Mesendoderm (in vitro differentiated cells): ENCODE measurements at regions not wholly inside any gene's neighbourhood (a gene's known extent, or its start where the extent isn't known, plus 50 kb on each side); places are given as distances from the start of the nearest gene placed in this dataset.

Experiments
- DNase-seq: peaks from one replicate; pipeline ENCODE4 v3.0.0; 2013
- H2AK5ac ChIP-seq: 2 replicates; pipeline ENCODE4 v1.6.1; 2013; ENCODE audit warnings: low read length, inconsistent platforms
- H2BK120ac ChIP-seq: 2 replicates; pipeline ENCODE4 v1.6.1; 2013; ENCODE audit warnings: low read depth, mild to moderate bottlenecking, low read length, moderate library complexity, mixed read lengths
- H2BK15ac ChIP-seq: replicated peaks from 2 replicates; pipeline ENCODE4 v1.6.1; 2013; ENCODE audit warnings: low read depth, mild to moderate bottlenecking, moderate library complexity
- H2BK5ac ChIP-seq: 2 replicates; pipeline ENCODE4 v1.6.1; 2013; ENCODE audit warnings: low read length, inconsistent platforms
- H3K18ac ChIP-seq: 2 replicates; pipeline ENCODE4 v1.6.1; 2013; ENCODE audit warnings: mild to moderate bottlenecking, low read length, mixed read lengths
- H3K23ac ChIP-seq: one replicate; pipeline ENCODE4 v1.6.1; 2013; ENCODE audit warnings: low read length
- H3K27ac ChIP-seq: 2 replicates; pipeline ENCODE4 v1.5.1; 2013; ENCODE audit warnings: low read depth, mild to moderate bottlenecking, inconsistent platforms, low read length, moderate library complexity
- H3K27me3 ChIP-seq: 2 replicates; pipeline ENCODE4 v1.6.1; 2013; ENCODE audit warnings: low read length, control low read depth, mild to moderate bottlenecking, inconsistent platforms; ENCODE audit not compliant: insufficient read depth, poor library complexity
- H3K36me3 ChIP-seq: 2 replicates; pipeline ENCODE4 v1.6.1; 2013; ENCODE audit warnings: low read length, inconsistent platforms; ENCODE audit not compliant: control insufficient read depth, insufficient read depth
- H3K4ac ChIP-seq: one replicate; pipeline ENCODE4 v1.6.1; 2013; ENCODE audit warnings: low read depth, mild to moderate bottlenecking, low read length, moderate library complexity
- H3K4me1 ChIP-seq: 2 replicates; pipeline ENCODE4 v1.6.1; 2013; ENCODE audit warnings: low read depth, low read length, inconsistent platforms; ENCODE audit not compliant: control insufficient read depth
- H3K4me2 ChIP-seq: 2 replicates; pipeline ENCODE4 v1.6.1; 2013; ENCODE audit warnings: low read length
- H3K4me3 ChIP-seq: 2 replicates; pipeline ENCODE4 v1.5.1; 2013; ENCODE audit warnings: mild to moderate bottlenecking, low read length
- H3K56ac ChIP-seq: one replicate; pipeline ENCODE4 v1.6.1; 2013; ENCODE audit warnings: low read length
- H3K79me1 ChIP-seq: 2 replicates; pipeline ENCODE4 v1.6.1; 2013; ENCODE audit warnings: low read length, inconsistent platforms
- H3K79me2 ChIP-seq: 2 replicates; pipeline ENCODE4 v1.6.1; 2013; ENCODE audit warnings: mild to moderate bottlenecking, low read length; ENCODE audit not compliant: control insufficient read depth, insufficient read depth
- H3K9ac ChIP-seq: 2 replicates; pipeline ENCODE4 v1.6.1; 2013; ENCODE audit warnings: low read length, inconsistent platforms
- H4K5ac ChIP-seq: one replicate; pipeline ENCODE4 v1.6.1; 2013; ENCODE audit warnings: low read length
- H4K8ac ChIP-seq: one replicate; pipeline ENCODE4 v1.6.1; 2013; ENCODE audit warnings: low read depth, mild to moderate bottlenecking, control low read depth, low read length, moderate library complexity
- WGBS: extraction: QIAGEN DNeasy Blood & Tissue Kit; methylation state at CpG from one replicate; pipeline ENCODE4 v1.1.7; 2013; ENCODE audit warnings: low lambda C conversion rate, missing lambda C conversion rate; ENCODE audit not compliant: insufficient coverage; ENCODE audit errors: extremely low coverage; 5-methylcytosine and 5-hydroxymethylcytosine counted together

DNA sequence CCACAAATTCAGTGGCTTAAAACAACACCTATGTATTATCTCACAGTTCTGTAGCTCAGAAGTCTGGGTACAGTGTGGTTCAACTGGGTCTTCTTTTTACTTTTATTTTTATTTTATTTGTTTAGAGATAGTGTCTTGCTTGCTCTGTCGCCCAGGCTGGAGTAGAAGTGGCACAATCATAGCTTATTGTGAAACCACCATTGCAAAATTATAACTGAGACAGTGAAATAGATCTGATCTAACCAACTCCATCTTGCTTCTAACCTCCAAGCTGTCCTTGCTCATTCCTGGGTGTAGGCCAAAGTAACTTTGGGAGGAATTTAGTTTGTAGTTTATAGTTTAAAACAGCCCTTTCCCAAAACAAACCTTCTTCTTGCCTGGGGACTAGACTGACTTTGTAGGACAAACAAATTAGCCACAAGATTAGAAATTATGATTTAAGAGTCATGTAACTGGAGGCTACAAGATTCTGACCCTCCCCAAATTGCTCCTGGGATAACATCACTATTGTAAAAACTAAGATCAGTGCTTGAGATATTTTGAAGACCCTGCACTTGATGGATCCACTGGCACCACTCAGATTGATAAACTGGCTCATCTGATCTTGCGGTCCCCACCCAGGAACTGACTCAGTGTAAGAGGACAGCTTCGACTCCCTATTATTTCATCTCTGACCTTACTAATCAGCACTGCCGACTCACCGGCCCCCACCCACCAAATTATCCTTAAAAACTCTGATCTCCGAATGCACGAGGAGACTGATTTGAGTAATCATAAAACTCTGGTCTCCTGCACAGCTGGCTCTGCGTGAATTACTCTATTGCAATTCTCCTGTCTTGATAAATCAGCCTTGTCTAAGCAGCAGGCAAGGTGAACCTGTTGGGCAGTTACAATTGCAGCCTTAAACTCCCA is 193.4 kb upstream of the CDYL start:
- no peak overlapping the region for H4K8ac ChIP-seq
- no peak overlapping the region for H3K9ac ChIP-seq
- H3K27me3 ChIP-seq = no peaks in the 10 kb centered on the region
- H2AK5ac ChIP-seq = no peak overlapping the region
- H2BK120ac ChIP-seq = no peak overlapping the region
- no CpG with 5 or more reads among the region's 8 CpGs for WGBS
- no peaks in the 10 kb centered on the region for H3K79me1 ChIP-seq
- no peak overlapping the region for H2BK15ac ChIP-seq
- no peak overlapping the region for H3K23ac ChIP-seq
- no peak overlapping the region for H3K18ac ChIP-seq
- H3K4me1 ChIP-seq = peaks cover 2% of the 10 kb centered on the region
- no peak overlapping the region for H2BK5ac ChIP-seq
- no peak overlapping the region for H3K4me2 ChIP-seq
- H3K27ac ChIP-seq = no peak overlapping the region
- no peak overlapping the region for H3K56ac ChIP-seq
- no peak for DNase-seq
- H3K4me3 ChIP-seq = no peak overlapping the region
- H4K5ac ChIP-seq = no peak overlapping the region
- no peaks in the 10 kb centered on the region for H3K36me3 ChIP-seq
- H3K79me2 ChIP-seq = no peaks in the 10 kb centered on the region
- no peak overlapping the region for H3K4ac ChIP-seq

DNA sequence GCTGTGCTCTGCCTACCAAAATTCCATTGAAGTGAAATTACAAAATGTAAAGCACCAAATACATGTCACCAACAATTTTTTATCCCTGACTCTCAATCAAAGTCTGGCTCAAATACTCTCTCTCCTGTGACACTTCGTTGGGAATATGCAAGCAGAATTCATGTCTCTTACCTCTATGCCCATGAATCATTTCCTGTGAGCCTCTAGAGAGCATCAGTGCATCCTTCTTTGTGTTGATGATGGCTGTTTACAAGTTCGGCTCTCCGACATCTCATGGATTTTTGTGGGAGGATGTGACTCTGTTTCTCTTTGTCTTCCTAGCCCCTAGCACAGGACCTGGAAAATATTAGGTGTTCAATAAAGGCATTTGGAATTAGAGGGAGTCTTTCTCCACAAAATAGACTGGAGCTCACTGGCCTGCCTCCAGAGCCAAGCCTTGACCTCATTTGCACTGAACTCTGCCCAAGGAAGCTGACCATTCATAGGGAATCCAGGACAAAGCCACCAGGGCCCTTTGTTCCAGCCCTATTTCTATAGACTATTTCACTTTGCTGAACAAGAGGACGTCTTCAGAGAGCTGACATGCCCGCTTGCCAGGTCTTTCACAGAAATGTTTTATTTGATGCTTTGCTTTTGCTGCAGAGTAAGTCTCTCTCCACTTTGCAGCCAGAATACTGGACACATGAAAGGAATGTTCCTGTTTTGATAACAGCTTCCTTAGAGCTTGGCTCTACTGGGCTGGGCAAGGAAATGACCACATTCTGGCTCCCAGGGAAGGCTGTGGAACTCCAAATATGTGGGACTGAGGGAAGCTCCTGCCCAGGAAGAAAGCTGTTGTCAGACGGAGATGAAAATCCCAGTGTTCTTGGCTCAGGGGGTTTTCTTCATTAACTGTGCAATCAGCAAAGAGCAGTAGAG is 194.5 kb upstream of the CDYL start:
- Histone ChIP-seq H2BK120ac (no peak overlapping the region), H3K36me3 (no peaks in the 10 kb centered on the region)

DNA sequence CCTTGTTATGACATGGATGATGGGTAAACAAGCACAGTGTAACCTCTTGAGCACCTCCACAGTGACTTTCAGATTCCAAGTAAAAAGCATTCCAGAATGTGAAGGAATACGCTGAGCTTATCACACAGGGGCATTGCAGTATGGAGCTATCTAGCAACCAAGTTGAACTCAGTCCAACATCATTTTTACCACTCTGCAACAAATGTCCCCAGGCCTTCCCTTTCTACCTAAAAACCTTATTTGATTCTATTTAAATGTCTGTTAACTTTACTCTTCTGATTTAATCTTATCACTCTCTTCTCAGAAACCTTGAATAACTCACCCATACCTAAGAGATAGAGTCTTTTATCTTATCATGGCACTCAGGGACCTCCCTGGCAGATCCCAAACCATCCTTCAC is 195.8 kb upstream of the CDYL start:
- Histone ChIP-seq H3K18ac (no peak overlapping the region), H3K36me3 (no peaks in the 10 kb centered on the region), H3K9ac (no peak overlapping the region), H2AK5ac (no peak overlapping the region), H2BK120ac (no peak overlapping the region), H3K4me3 (no peak overlapping the region), H4K5ac (no peak overlapping the region), H3K56ac (no peak overlapping the region), H3K4ac (no peak overlapping the region), H2BK15ac (no peak overlapping the region), H3K4me2 (no peak overlapping the region), H3K79me2 (no peaks in the 10 kb centered on the region), H4K8ac (no peak overlapping the region), H3K27me3 (no peaks in the 10 kb centered on the region), H3K27ac (no peak overlapping the region), H2BK5ac (no peak overlapping the region), H3K79me1 (no peaks in the 10 kb centered on the region), H3K23ac (no peak overlapping the region), H3K4me1 (peaks cover 2% of the 10 kb centered on the region)
- peak; percentile 69 for DNase-seq
- WGBS = no CpG with 5 or more reads among the region's 1 CpG

More for the DNA sequence above, 194.5 kb upstream of the CDYL start:
- H3K4me1 ChIP-seq = peaks cover 2% of the 10 kb centered on the region
- no peak overlapping the region for H4K5ac ChIP-seq
- no peak overlapping the region for H3K23ac ChIP-seq
- no peak overlapping the region for H4K8ac ChIP-seq
- peak overlapping the region; percentile 77 for H2BK15ac ChIP-seq
- no peak overlapping the region for H3K27ac ChIP-seq
- H3K4me3 ChIP-seq = no peak overlapping the region
- no peak overlapping the region for H3K56ac ChIP-seq
- no peak overlapping the region for H2AK5ac ChIP-seq
- H2BK5ac ChIP-seq = no peak overlapping the region
- peak overlapping the region; percentile 77 for H3K18ac ChIP-seq
- H3K79me1 ChIP-seq = no peaks in the 10 kb centered on the region
- peak overlapping the region; percentile 91 for H3K4ac ChIP-seq
- no peaks in the 10 kb centered on the region for H3K79me2 ChIP-seq
- peak; percentile 89 for DNase-seq
- H3K27me3 ChIP-seq = no peaks in the 10 kb centered on the region
- H3K4me2 ChIP-seq = no peak overlapping the region
- no peak overlapping the region for H3K9ac ChIP-seq
- WGBS = no CpG with 5 or more reads among the region's 6 CpGs

DNA sequence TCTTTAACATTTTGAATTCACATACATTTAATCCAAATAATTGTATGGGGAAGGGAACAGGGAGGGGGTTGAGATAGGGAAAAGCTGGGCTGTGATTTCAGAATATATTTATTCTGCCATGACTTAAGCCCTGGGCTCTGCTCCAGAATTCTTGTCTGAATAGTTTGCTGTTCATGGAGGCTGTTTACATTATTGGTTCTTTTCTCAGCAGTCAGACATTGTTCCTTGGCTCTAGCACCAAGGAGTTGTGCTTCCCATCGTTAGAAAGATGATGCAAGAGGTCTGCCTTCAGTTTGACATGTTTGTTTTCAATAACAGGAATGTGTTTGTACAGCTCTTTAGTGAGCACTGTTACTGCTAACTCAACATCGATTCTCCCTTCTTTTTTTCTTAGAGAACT is 198.8 kb upstream of the CDYL start:
- Histone ChIP-seq H4K5ac (no peak overlapping the region), H3K4me3 (no peak overlapping the region), H3K27me3 (no peaks in the 10 kb centered on the region), H3K18ac (no peak overlapping the region), H3K56ac (no peak overlapping the region), H2AK5ac (no peak overlapping the region), H3K4ac (no peak overlapping the region), H3K23ac (no peak overlapping the region), H3K27ac (no peak overlapping the region), H3K4me2 (no peak overlapping the region), H3K4me1 (peaks cover 2% of the 10 kb centered on the region), H2BK15ac (no peak overlapping the region), H3K36me3 (no peaks in the 10 kb centered on the region), H3K9ac (no peak overlapping the region), H2BK5ac (no peak overlapping the region), H3K79me2 (no peaks in the 10 kb centered on the region), H2BK120ac (no peak overlapping the region), H4K8ac (no peak overlapping the region), H3K79me1 (no peaks in the 10 kb centered on the region)
- no peak for DNase-seq
- WGBS = no CpG with 5 or more reads among the region's 2 CpGs

DNA sequence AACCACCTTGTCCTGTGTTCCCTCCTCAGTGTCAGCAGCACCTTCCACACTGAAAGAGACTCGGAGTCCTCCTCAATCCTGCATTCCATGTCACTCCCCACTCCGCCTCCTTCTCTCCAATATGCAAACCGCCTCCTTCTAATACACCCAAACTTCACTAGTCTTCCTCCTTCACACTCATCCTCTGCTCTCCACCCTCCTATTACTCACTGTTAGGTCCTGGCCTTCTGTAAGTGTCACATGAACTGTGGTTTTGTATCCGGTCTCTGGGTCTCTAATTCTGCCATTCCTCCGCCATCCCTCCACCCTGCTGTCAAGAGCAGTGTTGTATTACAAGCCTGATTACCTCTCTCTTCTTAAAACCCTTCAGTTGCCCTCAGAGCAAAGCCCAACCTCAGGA is 200.5 kb upstream of the CDYL start:
- Histone ChIP-seq H4K5ac (no peak overlapping the region), H4K8ac (no peak overlapping the region), H2BK120ac (no peak overlapping the region), H3K36me3 (no peaks in the 10 kb centered on the region), H2BK5ac (no peak overlapping the region), H3K9ac (no peak overlapping the region), H3K4me2 (no peak overlapping the region), H3K4me1 (no peaks in the 10 kb centered on the region), H3K27me3 (no peaks in the 10 kb centered on the region), H3K4ac (no peak overlapping the region), H3K56ac (no peak overlapping the region), H2AK5ac (no peak overlapping the region), H3K4me3 (no peak overlapping the region), H3K23ac (no peak overlapping the region), H3K79me2 (no peaks in the 10 kb centered on the region), H3K79me1 (no peaks in the 10 kb centered on the region), H2BK15ac (no peak overlapping the region), H3K27ac (no peak overlapping the region), H3K18ac (no peak overlapping the region)
- DNase-seq = no peak
- no CpG with 5 or more reads among the region's 5 CpGs for WGBS
